SK-N-SH (cell line): ENCODE measurements at regions not wholly inside any gene's neighbourhood (a gene's known extent, or its start where the extent isn't known, plus 50 kb on each side); places are given as distances from the start of the nearest gene placed in this dataset.

Experiments
- CTCF ChIA-PET: fragments of 300-600, 350-600 bp; formaldehyde crosslinking; extraction: SDS; loops from one replicate; lab custom pipeline; 2021; lab: Yijun Ruan, JAX
- POLR2A ChIA-PET: fragments of 350-600 bp; sonication (Branson Sonifier 250); formaldehyde crosslinking; extraction: SDS; loops from one replicate; lab custom pipeline; 2020; ENCODE audit warnings: antibody characterized with exemption, inconsistent platforms; lab: Yijun Ruan, JAX
- DNase-seq: peaks from one replicate; pipeline ENCODE4 v3.0.0; 2012
- H2AFZ ChIP-seq: fragments of 200-600 bp; sonication (generic); 2 replicates; pipeline ENCODE4 v1.8.1; 2016; ENCODE audit warnings: antibody characterized with exemption, mild to moderate bottlenecking, low read depth
- H3F3A ChIP-seq: fragments of 200-600 bp; sonication (generic); replicated peaks from 2 replicates; pipeline ENCODE3; 2016; ENCODE audit warnings: antibody characterized with exemption, mild to moderate bottlenecking; ENCODE audit not compliant: insufficient read depth
- H3K27ac ChIP-seq, 2 experiments: fragments of 200-500 bp in 1 of 2; fragments of 200-600 bp in 1 of 2; sonication (Bioruptor generic) in 1 of 2; sonication (generic), shearing (Covaris generic) in 1 of 2; 2 replicates each; pipeline versions ENCODE4 v1.5.1 to v1.6.1; 2014 to 2016; ENCODE audit warnings: low read depth in 2 of 2, inconsistent platforms in 1 of 2, low read length in 1 of 2, mild to moderate bottlenecking in 1 of 2, mixed read lengths in 1 of 2
- H3K27me3 ChIP-seq: fragments of 200-600 bp; sonication (generic), shearing (Covaris generic); 2 replicates; pipeline ENCODE4 v1.6.1; 2016; ENCODE audit warnings: mixed run types; ENCODE audit not compliant: insufficient read depth
- H3K36me3 ChIP-seq, 2 experiments: fragments of 200-500 bp in 1 of 2; fragments of 200-600 bp in 1 of 2; sonication (Bioruptor generic) in 1 of 2; sonication (generic) in 1 of 2; replicated peaks in 1 of 2; 2 replicates each; pipeline versions ENCODE3 to v1.5.1; 2014 to 2016; ENCODE audit warnings: low read length in 1 of 2, mild to moderate bottlenecking in 1 of 2; ENCODE audit not compliant: insufficient read depth in 2 of 2, control insufficient read depth in 1 of 2
- H3K4me1 ChIP-seq, 2 experiments: fragments of 200-500 bp in 1 of 2; fragments of 200-600 bp in 1 of 2; sonication (Bioruptor generic) in 1 of 2; sonication (generic), shearing (Covaris generic) in 1 of 2; 2 replicates each; pipeline versions ENCODE4 v1.5.1 to v1.6.1; 2014 to 2016; ENCODE audit warnings: low read depth in 1 of 2, low read length in 1 of 2, mixed run types in 1 of 2; ENCODE audit not compliant: insufficient read depth in 2 of 2, control insufficient read depth in 1 of 2
- H3K4me2 ChIP-seq: fragments of 200-600 bp; sonication (generic), shearing (Covaris generic); 2 replicates; pipeline ENCODE4 v1.6.1; 2017; ENCODE audit warnings: mixed run types
- H3K4me3 ChIP-seq, 2 experiments: fragments of 200-500 bp in 1 of 2; fragments of 200-600 bp in 1 of 2; sonication (Bioruptor generic) in 1 of 2; sonication (generic), shearing (Covaris generic) in 1 of 2; 2 replicates each; pipeline versions ENCODE4 v1.5.1 to v1.8.1; 2014 to 2016; ENCODE audit warnings: low read depth in 2 of 2, inconsistent platforms in 1 of 2, low read length in 1 of 2, mild to moderate bottlenecking in 1 of 2, mixed read lengths in 1 of 2, moderate library complexity in 1 of 2
- H3K79me2 ChIP-seq: fragments of 200-600 bp; sonication (generic); 2 replicates; pipeline ENCODE4 v1.8.1; 2017; ENCODE audit warnings: mild to moderate bottlenecking; ENCODE audit not compliant: insufficient read depth
- H3K9ac ChIP-seq: fragments of 200-600 bp; sonication (generic); 2 replicates; pipeline ENCODE4 v1.6.1; 2017; ENCODE audit warnings: mixed run types
- H3K9me2 ChIP-seq: fragments of 200-600 bp; sonication (generic); 2 replicates; pipeline ENCODE4 v1.6.1; 2017; ENCODE audit warnings: mixed run types
- H3K9me3 ChIP-seq: fragments of 200-600 bp; sonication (generic); 2 replicates; pipeline ENCODE4 v1.6.1; 2017; ENCODE audit warnings: mixed run types, mild to moderate bottlenecking, moderate library complexity
- H4K20me1 ChIP-seq: fragments of 200-600 bp; sonication (generic); 2 replicates; pipeline ENCODE4 v1.6.1; 2017; ENCODE audit warnings: mild to moderate bottlenecking, mixed run types; ENCODE audit not compliant: insufficient read depth
- EZH2phosphoT487 ChIP-seq: fragments of 200-600 bp; sonication (generic); IDR thresholded peaks from 2 replicates; pipeline ENCODE4 v1.6.1; 2017; ENCODE audit warnings: low read depth, mixed run types, mild to moderate bottlenecking, antibody characterized with exemption, moderate library complexity, borderline replicate concordance
- FOXM1 ChIP-seq: IDR thresholded peaks from 2 replicates; pipeline ENCODE4 v1.4.0; 2012; ENCODE audit warnings: low read depth, mild to moderate bottlenecking
- GABPA ChIP-seq: IDR thresholded peaks from 2 replicates; pipeline ENCODE4 v1.4.0; 2012; ENCODE audit warnings: low read depth, mild to moderate bottlenecking
- JUND ChIP-seq: IDR thresholded peaks from 2 replicates; pipeline ENCODE4 v1.4.0; 2012
- RAD21 ChIP-seq: IDR thresholded peaks from 2 replicates; pipeline ENCODE4 v1.6.1; 2012; ENCODE audit warnings: mild to moderate bottlenecking, low read length
- RCOR1 ChIP-seq: fragments of 150-350 bp; IDR thresholded peaks from 2 replicates; pipeline ENCODE4 v1.6.1; 2017; ENCODE audit warnings: antibody characterized with exemption, low read length
- TEAD4 ChIP-seq: IDR thresholded peaks from 2 replicates; pipeline ENCODE4 v1.4.0; 2012; ENCODE audit warnings: mild to moderate bottlenecking, borderline replicate concordance; ENCODE audit not compliant: insufficient read depth
- WGBS: methylation state at CpG from one replicate; pipeline ENCODE4 v1.1.6; 2017; ENCODE audit warnings: low lambda C conversion rate; 5-methylcytosine and 5-hydroxymethylcytosine counted together
- TF ChIP-seq, protein P1 (sequence below): IDR thresholded peaks from 2 replicates; pipeline ENCODE4 v1.4.0; 2012; ENCODE audit warnings: low read depth, borderline replicate concordance
- TF ChIP-seq, protein P2 (sequence below): IDR thresholded peaks from 2 replicates; pipeline ENCODE4 v1.4.0; 2012; ENCODE audit warnings: low read depth, borderline replicate concordance
- TF ChIP-seq, protein P3 (sequence below): IDR thresholded peaks from 2 replicates; pipeline ENCODE4 v1.6.1; 2012; ENCODE audit warnings: mild to moderate bottlenecking, low read depth, low read length, moderate library complexity
- TF ChIP-seq, protein P4 (sequence below): fragments of 200-600 bp; sonication (generic); IDR thresholded peaks from 2 replicates; pipeline ENCODE4 v1.6.1; 2017; ENCODE audit warnings: antibody characterized with exemption, mild to moderate bottlenecking, moderate library complexity

DNA sequence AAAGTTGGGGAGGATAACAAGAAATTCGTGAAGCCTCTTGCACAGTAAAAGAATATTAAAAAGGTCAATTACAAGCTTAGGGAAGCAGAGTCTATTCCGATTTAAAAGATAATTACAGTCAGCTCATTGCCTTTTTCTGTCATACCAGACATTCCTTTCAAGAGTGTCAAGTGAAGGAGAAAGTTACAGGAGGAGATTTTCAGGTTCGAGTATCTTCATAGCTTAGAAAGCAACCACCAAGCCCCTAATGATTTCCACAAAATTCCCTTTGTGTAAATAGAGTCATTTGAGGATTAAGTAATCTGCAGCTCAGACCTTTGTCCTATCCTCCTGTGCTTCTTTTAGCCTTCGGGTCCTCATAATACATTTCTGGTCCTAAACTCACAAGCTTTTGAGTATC, 414.9 kb downstream of the CDH2 start:
- no peaks in the 10 kb centered on the region for H3F3A ChIP-seq
- no peak overlapping the region for H3K27ac ChIP-seq
- H3K9me2 ChIP-seq = no peaks in the 10 kb centered on the region
- no peak for DNase-seq
- 68% methylated on average over 4 of the region's 4 CpGs for WGBS
- no peak overlapping the region for H3K4me3 ChIP-seq
- ChIA-PET POLR2A (no interaction called here), CTCF (interaction anchor here (1.1 to 1.3 kb wide), 3 partner anchors 15 to 153 kb away, joined by 3 read pairs; no protein-coding TSS in a partner anchor)
- no peaks in the 10 kb centered on the region for H3K36me3 ChIP-seq
- no peak overlapping the region for H3K4me2 ChIP-seq
- TF ChIP-seq, protein P1, sequence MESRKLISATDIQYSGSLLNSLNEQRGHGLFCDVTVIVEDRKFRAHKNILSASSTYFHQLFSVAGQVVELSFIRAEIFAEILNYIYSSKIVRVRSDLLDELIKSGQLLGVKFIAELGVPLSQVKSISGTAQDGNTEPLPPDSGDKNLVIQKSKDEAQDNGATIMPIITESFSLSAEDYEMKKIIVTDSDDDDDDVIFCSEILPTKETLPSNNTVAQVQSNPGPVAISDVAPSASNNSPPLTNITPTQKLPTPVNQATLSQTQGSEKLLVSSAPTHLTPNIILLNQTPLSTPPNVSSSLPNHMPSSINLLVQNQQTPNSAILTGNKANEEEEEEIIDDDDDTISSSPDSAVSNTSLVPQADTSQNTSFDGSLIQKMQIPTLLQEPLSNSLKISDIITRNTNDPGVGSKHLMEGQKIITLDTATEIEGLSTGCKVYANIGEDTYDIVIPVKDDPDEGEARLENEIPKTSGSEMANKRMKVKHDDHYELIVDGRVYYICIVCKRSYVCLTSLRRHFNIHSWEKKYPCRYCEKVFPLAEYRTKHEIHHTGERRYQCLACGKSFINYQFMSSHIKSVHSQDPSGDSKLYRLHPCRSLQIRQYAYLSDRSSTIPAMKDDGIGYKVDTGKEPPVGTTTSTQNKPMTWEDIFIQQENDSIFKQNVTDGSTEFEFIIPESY = no peak
- no peak for TF ChIP-seq RCOR1
- TF ChIP-seq, protein P2, sequence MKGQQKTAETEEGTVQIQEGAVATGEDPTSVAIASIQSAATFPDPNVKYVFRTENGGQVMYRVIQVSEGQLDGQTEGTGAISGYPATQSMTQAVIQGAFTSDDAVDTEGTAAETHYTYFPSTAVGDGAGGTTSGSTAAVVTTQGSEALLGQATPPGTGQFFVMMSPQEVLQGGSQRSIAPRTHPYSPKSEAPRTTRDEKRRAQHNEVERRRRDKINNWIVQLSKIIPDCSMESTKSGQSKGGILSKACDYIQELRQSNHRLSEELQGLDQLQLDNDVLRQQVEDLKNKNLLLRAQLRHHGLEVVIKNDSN = no peak
- TF ChIP-seq RAD21 = no peak
- TF ChIP-seq, protein P3, sequence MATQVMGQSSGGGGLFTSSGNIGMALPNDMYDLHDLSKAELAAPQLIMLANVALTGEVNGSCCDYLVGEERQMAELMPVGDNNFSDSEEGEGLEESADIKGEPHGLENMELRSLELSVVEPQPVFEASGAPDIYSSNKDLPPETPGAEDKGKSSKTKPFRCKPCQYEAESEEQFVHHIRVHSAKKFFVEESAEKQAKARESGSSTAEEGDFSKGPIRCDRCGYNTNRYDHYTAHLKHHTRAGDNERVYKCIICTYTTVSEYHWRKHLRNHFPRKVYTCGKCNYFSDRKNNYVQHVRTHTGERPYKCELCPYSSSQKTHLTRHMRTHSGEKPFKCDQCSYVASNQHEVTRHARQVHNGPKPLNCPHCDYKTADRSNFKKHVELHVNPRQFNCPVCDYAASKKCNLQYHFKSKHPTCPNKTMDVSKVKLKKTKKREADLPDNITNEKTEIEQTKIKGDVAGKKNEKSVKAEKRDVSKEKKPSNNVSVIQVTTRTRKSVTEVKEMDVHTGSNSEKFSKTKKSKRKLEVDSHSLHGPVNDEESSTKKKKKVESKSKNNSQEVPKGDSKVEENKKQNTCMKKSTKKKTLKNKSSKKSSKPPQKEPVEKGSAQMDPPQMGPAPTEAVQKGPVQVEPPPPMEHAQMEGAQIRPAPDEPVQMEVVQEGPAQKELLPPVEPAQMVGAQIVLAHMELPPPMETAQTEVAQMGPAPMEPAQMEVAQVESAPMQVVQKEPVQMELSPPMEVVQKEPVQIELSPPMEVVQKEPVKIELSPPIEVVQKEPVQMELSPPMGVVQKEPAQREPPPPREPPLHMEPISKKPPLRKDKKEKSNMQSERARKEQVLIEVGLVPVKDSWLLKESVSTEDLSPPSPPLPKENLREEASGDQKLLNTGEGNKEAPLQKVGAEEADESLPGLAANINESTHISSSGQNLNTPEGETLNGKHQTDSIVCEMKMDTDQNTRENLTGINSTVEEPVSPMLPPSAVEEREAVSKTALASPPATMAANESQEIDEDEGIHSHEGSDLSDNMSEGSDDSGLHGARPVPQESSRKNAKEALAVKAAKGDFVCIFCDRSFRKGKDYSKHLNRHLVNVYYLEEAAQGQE = no peak
- no peak for TF ChIP-seq JUND
- TF ChIP-seq TEAD4 = no peak
- TF ChIP-seq, protein P4, sequence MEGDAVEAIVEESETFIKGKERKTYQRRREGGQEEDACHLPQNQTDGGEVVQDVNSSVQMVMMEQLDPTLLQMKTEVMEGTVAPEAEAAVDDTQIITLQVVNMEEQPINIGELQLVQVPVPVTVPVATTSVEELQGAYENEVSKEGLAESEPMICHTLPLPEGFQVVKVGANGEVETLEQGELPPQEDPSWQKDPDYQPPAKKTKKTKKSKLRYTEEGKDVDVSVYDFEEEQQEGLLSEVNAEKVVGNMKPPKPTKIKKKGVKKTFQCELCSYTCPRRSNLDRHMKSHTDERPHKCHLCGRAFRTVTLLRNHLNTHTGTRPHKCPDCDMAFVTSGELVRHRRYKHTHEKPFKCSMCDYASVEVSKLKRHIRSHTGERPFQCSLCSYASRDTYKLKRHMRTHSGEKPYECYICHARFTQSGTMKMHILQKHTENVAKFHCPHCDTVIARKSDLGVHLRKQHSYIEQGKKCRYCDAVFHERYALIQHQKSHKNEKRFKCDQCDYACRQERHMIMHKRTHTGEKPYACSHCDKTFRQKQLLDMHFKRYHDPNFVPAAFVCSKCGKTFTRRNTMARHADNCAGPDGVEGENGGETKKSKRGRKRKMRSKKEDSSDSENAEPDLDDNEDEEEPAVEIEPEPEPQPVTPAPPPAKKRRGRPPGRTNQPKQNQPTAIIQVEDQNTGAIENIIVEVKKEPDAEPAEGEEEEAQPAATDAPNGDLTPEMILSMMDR = no peak
- TF ChIP-seq GABPA = no peak
- TF ChIP-seq EZH2phosphoT487 = no peak
- no peak for TF ChIP-seq FOXM1
- peak overlapping the region; percentile 26; the same call in 1 of the 2 replicates for H2AFZ ChIP-seq
- no peak overlapping the region for H3K9ac ChIP-seq
- H3K9me3 ChIP-seq = no peaks in the 10 kb centered on the region
- no peaks in the 10 kb centered on the region for H4K20me1 ChIP-seq
- H3K4me1 ChIP-seq = no peaks in the 10 kb centered on the region; a peak in 1 of 4 replicates
- no peaks in the 10 kb centered on the region for H3K79me2 ChIP-seq
- no peaks in the 10 kb centered on the region for H3K27me3 ChIP-seq
